Stimulated activated naive CD8-positive, alpha-beta T cell treated with anti-CD3 and anti-CD28 coated beads, Interleukin-15, Interleukin-2, amounts not matched to agents 100 U/mL and 50 U/mL, for 24 hours (primary cell): ENCODE measurements at regions not wholly inside any gene's neighbourhood (a gene's known extent, or its start where the extent isn't known, plus 50 kb on each side); places are given as distances from the start of the nearest gene placed in this dataset.
A peak's percentile ranks its signal among the peaks of the same experiment; 100 is the strongest.
"Not testable (repeated sequence)": the region's sequence is repeated elsewhere in the genome, so short reads cannot be mapped to it uniquely, and the experiment has no call there.

Source experiments
- ATAC-seq: fragments of 150-1000 bp; cut with Tn5 transposase; one replicate; pipeline ENCODE4 v1.10.0; 2021
- DNase-seq: peaks from one replicate; pipeline ENCODE4 v3.0.0; 2021

- no peak for ATAC-seq
Measured at GRCh38 chrX:53883196-53883595, 161.1 kb downstream of the PHF8 start.

DNA sequence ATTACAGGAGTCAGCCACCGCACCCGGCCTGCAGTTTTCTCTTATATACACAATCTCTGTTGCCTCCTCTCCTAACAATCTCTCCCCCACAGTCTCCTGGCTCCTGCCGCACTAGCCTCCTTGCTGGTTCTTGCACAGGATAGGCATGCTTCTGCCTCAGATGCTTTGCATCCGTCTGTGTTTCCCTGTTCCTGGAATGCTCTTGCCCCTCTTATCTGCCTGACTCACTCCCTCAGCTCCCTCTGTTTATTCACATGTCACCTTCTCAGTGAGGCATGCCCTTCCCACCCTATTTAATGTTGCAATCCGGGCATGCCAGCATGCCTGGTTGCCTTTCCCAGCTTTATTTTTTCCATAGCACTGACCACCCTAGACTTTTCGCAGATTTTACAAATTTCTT, 161.9 kb downstream of the PHF8 start:
- ATAC-seq (no peak), DNase-seq (no peak)

More at GRCh38 chrX:53883196-53883595, 161.1 kb downstream of the PHF8 start:
- DNase-seq: no peak

GRCh38 chrX:53880786-53881185, 163.5 kb downstream of the PHF8 start:
- DNase-seq, ATAC-seq: not testable (repeated sequence)

DNA sequence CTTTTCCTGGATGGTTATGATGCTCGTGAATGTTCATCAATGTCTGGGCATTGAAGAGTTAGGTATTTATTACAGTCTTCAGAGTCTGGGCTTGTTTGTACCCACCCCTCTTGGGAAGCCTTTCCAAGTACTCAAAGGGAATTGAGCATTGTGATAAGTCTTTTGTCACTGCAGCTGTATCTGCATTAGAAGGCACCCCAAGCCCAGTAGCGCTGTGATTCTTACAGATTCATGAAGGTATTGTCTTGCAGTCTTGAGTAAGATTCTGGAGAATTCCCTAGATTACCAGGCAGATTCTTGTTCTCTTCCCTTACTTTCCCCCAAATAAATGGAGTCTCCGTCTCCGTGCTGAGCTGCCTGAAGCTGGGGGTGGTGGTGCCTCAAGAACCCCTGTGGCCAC, 173.4 kb upstream of the HUWE1 start:
- DNase-seq (no peak), ATAC-seq (no peak)

DNA sequence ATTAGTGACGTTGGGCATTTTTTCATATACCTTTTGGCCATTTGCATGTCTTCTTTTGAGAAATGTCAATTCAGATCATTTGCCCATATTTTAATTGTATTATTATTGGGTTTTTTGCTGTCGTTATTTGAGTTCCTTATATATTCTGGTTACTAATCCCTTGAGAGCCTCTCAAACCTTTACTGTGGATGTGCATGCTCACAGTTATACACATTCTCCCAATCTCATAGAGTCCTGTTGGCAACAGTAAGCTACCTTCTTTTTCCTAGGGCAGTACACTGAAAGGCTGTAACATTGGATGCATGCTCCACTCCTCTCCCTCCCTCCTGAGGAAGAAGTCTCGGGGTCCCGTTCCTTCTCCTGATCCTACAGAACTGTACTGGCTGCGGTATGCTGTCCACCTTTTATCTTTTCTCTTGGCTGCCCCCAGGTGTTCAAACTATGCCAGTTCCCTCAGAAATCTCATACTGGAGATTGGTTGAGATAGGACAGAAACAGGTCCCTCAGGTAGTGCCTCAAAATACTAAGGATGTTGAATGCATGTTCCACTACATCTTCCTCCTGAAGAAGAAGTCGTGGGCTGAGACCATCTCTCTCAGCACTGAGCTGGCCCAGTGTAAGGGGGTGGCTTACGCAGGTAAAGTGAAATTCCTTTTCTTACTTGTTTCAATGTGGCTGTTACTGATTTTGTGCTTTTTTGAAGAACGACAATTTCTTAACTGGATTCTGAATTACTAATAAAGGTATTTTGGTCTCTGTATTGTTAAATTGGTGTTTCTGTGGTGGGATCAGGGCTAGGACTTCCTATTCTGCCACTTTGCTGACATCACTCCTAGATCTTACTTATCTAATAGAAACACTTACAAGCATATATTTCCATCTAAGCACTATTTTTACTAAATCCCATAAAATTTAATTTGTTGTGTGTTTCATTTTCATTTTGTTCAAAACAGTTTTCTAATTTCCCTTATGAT, 145.4 kb upstream of the HUWE1 start:
- DNase-seq (peak; percentile 44), ATAC-seq (peak; percentile 77)

DNA sequence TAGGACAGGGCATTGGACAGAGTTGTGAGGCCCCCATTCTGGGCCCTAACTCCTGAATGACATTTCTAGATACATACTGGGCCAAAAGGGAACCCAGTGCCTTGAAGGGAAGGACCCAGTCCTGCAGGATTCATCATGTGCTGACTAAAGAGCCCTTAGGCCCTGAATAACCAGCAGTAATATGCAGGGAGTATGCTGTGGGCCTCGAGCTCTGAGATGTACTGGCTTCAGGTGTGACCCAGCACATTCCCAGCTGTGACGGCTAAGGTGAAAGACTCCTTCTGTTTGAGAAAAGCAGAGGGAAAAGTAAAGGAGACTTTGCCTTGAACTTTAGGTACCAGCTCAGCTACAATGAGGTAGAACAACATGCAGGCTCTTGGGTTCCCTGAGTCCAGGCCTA, 138.2 kb upstream of the HUWE1 start:
- DNase-seq: no peak
- no peak for ATAC-seq

- not testable (repeated sequence) for DNase-seq
- ATAC-seq: peak; percentile 65
Measured at GRCh38 chrX:53818115-53818514, 131.6 kb upstream of the HUWE1 start.

DNA sequence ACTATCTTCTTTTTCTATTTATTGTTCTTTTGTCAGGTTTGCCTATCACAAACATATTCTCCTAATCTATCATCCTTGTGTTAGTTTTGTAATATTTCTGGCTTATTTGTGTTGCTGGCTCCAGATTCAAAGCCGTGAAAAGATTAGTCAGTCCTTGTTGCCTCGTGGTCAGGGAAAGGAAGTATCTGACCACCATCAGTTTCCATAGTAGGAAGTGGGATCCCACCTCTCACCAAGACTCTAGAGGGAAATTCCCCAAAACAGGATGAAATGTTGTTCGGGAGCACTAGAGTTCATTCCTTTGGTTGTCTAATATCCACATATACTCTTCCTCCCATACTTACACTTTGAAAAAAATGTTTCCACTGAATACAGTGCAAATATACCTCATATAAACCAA, 131.0 kb upstream of the HUWE1 start:
- DNase-seq (no peak), ATAC-seq (no peak)

DNA sequence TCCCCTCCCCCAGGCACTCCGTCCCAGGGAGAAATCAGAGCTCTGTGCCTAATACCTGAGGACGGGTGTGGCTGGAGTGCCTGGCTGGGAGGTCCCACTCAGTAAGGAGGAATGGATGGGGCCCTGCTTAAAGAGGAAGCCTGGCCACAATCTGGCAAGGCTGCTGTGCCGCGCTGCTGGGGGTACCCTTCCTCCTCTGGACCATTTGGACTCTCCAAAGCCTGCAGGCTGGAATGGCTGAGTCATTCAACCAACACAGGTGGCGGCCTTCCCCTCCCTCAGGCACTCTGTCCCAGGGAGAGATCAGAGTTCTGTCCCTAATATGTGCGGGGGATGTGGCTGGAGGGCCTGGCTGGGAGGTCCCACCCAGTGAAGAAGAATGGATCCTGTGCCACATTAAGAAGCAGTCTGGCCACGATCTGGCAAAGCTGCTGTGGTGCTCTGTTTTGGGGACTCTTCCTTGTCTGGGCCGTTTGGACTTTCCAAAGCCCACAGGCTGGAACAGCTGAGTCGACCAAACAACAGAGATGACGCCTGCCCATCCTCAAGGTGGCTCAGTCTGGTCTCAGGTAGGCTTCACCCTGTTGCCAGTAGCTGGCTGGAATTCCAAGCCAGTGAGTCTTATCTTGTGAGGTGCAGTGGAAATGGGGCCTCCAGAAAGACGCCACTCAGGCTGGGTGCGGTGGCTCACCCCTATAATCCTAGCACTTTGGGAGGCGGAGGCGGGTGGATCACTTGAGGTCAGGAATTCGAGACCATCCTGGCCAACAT, 127.3 kb upstream of the HUWE1 start:
- ATAC-seq: no peak
- DNase-seq: no peak

DNA sequence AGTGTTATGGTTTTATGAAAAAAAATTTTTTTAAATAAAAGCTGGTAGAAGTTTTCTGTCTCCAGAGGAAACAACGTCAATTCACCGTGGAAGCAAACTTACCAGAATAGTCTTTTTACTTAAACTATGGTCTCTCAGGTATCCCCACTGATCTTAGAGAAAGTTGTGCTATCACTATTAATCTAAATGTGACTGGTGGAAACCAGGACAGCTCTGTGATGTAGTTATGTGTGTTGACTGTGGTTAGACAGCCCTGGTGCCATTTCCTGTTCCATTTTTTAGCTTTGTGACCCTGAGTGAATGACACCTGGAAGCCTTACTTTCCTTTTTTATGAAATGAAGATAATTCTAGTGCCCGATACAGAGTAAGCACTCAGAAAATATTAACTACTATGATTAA, 111.8 kb upstream of the HUWE1 start:
- DNase-seq (no peak), ATAC-seq (no peak)

DNA sequence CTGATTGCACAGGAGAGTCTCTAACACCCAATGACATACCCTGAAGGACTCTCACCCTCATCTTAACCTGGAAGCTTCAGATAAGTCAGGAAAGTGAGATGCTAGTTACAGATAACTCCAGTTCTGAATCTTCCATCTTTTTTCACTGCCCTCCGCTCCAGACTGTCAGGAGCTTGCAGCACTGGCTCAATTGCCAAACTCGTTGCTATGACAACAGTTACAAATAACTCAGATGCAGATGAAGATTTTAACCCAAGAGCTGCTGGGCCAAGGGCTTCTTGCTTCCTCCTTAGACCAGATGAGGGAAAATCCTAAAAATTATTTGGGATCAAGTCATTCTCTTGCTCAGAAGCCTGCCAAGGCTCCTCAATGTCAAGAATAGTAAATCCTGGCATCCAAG, 109.1 kb upstream of the HUWE1 start:
- ATAC-seq: no peak
- no peak for DNase-seq

DNA sequence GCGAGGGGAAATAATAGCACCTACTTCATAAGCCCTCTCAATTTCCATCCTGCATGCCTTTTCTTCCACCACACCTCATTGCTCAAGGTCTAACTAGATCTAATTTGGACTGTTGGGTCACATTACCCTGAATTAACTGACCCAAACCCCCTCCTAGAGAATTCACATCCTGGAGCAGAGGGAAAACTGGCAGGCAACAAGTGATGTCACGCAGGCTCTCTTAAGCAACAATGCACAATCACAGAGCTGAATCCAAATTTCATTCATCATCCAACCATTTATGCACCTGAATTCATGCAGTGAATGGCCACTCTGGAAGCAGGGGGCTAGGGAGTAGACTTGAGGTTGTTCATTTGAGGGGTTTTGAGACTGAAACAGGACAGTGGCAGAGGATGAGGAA, 107.7 kb upstream of the HUWE1 start:
- ATAC-seq: no peak
- no peak for DNase-seq

DNA sequence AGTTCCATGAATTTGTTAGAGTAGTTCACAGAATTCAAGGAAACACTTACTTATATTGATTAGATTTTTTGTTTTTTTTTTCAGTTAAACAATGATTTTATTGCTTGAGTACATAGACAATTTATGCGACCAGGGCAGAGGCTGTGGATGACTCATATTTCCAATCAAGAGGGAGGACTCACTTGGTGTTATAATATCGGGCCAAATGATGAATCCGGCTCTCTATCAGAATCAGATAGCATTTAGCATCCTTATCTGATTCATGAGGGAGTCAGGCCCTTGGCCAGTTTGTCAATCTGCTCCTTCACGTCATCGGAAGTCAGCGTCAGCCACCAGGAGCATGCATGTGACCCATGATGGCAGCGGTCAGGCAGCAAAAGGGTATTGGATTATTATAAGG, 82.3 kb upstream of the HUWE1 start:
- peak; percentile 46 for ATAC-seq
- DNase-seq: no peak

DNA sequence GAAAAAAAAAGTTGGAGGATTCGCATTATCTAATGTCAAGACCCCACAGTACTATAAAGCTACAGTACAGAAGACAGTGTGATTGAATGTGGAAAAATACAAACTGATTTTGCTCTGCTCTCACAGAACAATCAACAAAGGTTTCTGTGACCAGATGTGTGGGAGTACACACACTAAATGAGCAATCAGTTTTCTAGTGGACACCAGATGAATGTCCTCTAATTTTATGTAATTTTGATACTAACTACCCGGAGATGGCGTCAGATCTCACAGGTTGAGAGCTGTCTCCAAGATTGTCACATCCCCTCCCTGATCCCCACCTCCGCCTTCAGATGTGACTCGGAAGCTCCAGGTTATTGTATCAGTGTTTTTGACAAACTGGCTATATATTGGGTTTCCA, 81.9 kb upstream of the HUWE1 start:
- ATAC-seq (peak; percentile 63), DNase-seq (no peak)

DNA sequence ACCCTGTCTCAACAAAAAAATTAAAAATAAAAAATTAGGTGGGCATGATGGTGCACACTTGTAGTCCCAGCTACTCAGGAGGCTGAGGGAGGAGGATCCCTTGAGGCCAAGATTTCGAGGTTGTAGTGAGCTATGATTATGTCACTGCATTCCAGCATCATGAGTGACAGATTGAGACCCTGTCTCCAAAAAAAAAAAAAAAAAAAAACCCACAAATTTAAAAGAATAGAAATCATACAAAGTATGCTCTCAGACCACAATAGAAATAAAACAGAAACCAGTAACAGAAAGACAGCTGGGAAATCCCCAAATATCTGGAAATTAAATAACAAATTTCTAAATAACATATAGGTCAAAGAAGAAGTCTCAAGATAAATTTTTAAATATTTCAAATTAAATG, 81.0 kb upstream of the HUWE1 start:
- DNase-seq (no peak), ATAC-seq (no peak)

GRCh38 chrX:53757181-53757580, 70.7 kb upstream of the HUWE1 start:
- peak; percentile 28 for ATAC-seq
- not testable (repeated sequence) for DNase-seq

GRCh38 chrX:53746718-53747117, 60.2 kb upstream of the HUWE1 start:
- DNase-seq (no peak), ATAC-seq (no peak)

- DNase-seq (no peak), ATAC-seq (no peak)
Measured at GRCh38 chrX:53743244-53743643, 56.7 kb upstream of the HUWE1 start.

DNA sequence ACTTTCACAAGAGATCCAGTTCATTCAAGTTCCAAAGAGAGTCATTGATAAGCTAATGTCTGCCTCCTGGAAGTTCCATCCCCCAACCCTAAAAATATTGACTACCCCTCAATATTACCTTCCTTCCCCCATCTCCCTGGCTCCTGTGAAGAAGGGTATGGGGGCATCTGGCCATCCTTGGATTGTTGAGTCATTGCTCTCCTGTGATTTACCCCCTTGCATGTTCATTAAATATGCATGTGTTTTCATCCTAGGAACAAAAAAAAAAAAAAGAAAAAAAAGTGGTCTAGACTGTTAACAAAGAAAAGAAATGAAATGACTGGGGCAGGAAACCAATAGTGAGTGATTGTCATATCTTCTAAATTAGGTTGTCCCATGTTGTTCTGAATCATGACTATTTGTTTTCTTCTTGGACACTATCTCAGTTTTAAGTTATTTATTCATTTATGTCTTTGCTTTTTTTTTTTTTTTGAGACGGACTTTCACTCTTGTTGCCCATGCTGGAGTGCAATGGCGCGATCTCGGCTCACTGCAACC, 51.9 kb upstream of the HUWE1 start:
- no peak for DNase-seq
- no peak for ATAC-seq
